WTC11 (cell line): ENCODE measurements at regions not wholly inside any gene's neighbourhood (a gene's known extent, or its start where the extent isn't known, plus 50 kb on each side); places are given as distances from the start of the nearest gene placed in this dataset.

Source experiments
- ATAC-seq: fragments of 200-7000 bp; cut with Tn5 transposase; 2 replicates; pipeline ENCODE4 v1.10.0; 2021; ENCODE audit warnings: mild to moderate bottlenecking, moderate library complexity
- CTCF ChIA-PET: fragments of 300-600 bp; sonication (Branson Sonifier 250); formaldehyde crosslinking; loops from one replicate; lab custom pipeline; 2021; ENCODE audit warnings: antibody characterized with exemption; lab: Charles Lee
- POLR2A ChIA-PET: fragments of 350-600 bp; sonication (Branson Sonifier 250); formaldehyde crosslinking; loops from one replicate; lab custom pipeline; 2021; ENCODE audit warnings: antibody characterized with exemption; lab: Charles Lee
- DNase-seq: peaks from one replicate; pipeline ENCODE4 v3.0.0; 2021; ENCODE audit warnings: low spot score
- H3K27ac Mint-ChIP-seq: 2 replicates; pipeline ENCODE4 v1.8.0; 2021; ENCODE audit warnings: mixed read lengths
- H3K27me3 Mint-ChIP-seq: 2 replicates; pipeline ENCODE4 v1.8.0; 2021; ENCODE audit warnings: low read depth, mild to moderate bottlenecking, moderate library complexity, mixed read lengths
- H3K36me3 Mint-ChIP-seq: 2 replicates; pipeline ENCODE4 v1.8.0; 2021; ENCODE audit warnings: mixed read lengths
- H3K4me1 Mint-ChIP-seq: 2 replicates; pipeline ENCODE4 v1.8.0; 2022; ENCODE audit warnings: mixed read lengths
- H3K4me3 Mint-ChIP-seq: 2 replicates; pipeline ENCODE4 v1.8.0; 2021; ENCODE audit warnings: mild to moderate bottlenecking, moderate library complexity, mixed read lengths
- H3K9me3 Mint-ChIP-seq: 2 replicates; pipeline ENCODE4 v1.8.0; 2021; ENCODE audit warnings: mixed read lengths
- CREM ChIP-seq: sonication (generic); formaldehyde crosslinking; IDR thresholded peaks from 2 replicates; pipeline ENCODE4 v1.8.1; 2022; ENCODE audit warnings: mild to moderate bottlenecking, missing genetic modification reagents, moderate library complexity
- FOXK1 ChIP-seq: sonication (generic); formaldehyde crosslinking; IDR thresholded peaks from 2 replicates; pipeline ENCODE4 v1.8.0; 2022; ENCODE audit warnings: mild to moderate bottlenecking, moderate library complexity, missing genetic modification reagents
- GABPB1 ChIP-seq: sonication (generic); formaldehyde crosslinking; IDR thresholded peaks from 2 replicates; pipeline ENCODE4 v1.8.1; 2023; ENCODE audit warnings: mild to moderate bottlenecking, missing genetic modification reagents
- GTF2I ChIP-seq: fragments of 250-450 bp; sonication (Bioruptor Pico); conservative IDR thresholded peaks from 2 replicates; pipeline ENCODE4 v1.4.0; 2021; ENCODE audit warnings: mild to moderate bottlenecking
- JUN ChIP-seq: sonication (generic); formaldehyde crosslinking; IDR thresholded peaks from 2 replicates; pipeline ENCODE4 v1.8.0; 2023; ENCODE audit warnings: mild to moderate bottlenecking, missing genetic modification reagents
- MYBL2 ChIP-seq: sonication (generic); formaldehyde crosslinking; IDR thresholded peaks from 2 replicates; pipeline ENCODE4 v1.8.1; 2023; ENCODE audit warnings: mild to moderate bottlenecking, moderate library complexity, missing genetic modification reagents
- NFYB ChIP-seq: sonication (generic); formaldehyde crosslinking; conservative IDR thresholded peaks from 2 replicates; pipeline ENCODE4 v1.8.0; 2022; ENCODE audit warnings: low read depth, missing genetic modification reagents
- NR3C1 ChIP-seq: sonication (generic); formaldehyde crosslinking; conservative IDR thresholded peaks from 2 replicates; pipeline ENCODE4 v1.8.1; 2023; ENCODE audit warnings: low read depth, mild to moderate bottlenecking, missing genetic modification reagents
- SMAD3 ChIP-seq: sonication (generic); formaldehyde crosslinking; IDR thresholded peaks from 2 replicates; pipeline ENCODE4 v1.8.0; 2022; ENCODE audit warnings: missing genetic modification reagents, mild to moderate bottlenecking, borderline replicate concordance
- SOX15 ChIP-seq: fragments of 250-450 bp; sonication (Bioruptor Pico); IDR thresholded peaks from 2 replicates; pipeline ENCODE4 v1.9.0; 2021; ENCODE audit warnings: mild to moderate bottlenecking
- TEAD1 ChIP-seq: sonication (generic); formaldehyde crosslinking; IDR thresholded peaks from 2 replicates; pipeline ENCODE4 v1.8.0; 2022; ENCODE audit warnings: mild to moderate bottlenecking, missing genetic modification reagents
- TEAD4 ChIP-seq: sonication (generic); formaldehyde crosslinking; IDR thresholded peaks from 2 replicates; pipeline ENCODE4 v1.8.0; 2022; ENCODE audit warnings: mild to moderate bottlenecking, missing genetic modification reagents
- TP53 ChIP-seq: sonication (generic); formaldehyde crosslinking; IDR thresholded peaks from 2 replicates; pipeline ENCODE4 v1.8.1; 2023; ENCODE audit warnings: mild to moderate bottlenecking, missing genetic modification reagents
- ZBTB21 ChIP-seq: sonication (generic); formaldehyde crosslinking; IDR thresholded peaks from 2 replicates; pipeline ENCODE4 v1.8.1; 2023; ENCODE audit warnings: mild to moderate bottlenecking, missing genetic modification reagents, borderline replicate concordance
- ZNF219 ChIP-seq: sonication (generic); formaldehyde crosslinking; IDR thresholded peaks from 2 replicates; pipeline ENCODE4 v1.8.0; 2023; ENCODE audit warnings: missing genetic modification reagents, mild to moderate bottlenecking, borderline replicate concordance
- ZNF317 ChIP-seq: sonication (generic); formaldehyde crosslinking; IDR thresholded peaks from 2 replicates; pipeline ENCODE4 v1.8.1; 2023; ENCODE audit warnings: low read depth, mild to moderate bottlenecking, moderate library complexity, missing genetic modification reagents, borderline replicate concordance
- TF ChIP-seq, protein P1 (sequence below): sonication (generic); formaldehyde crosslinking; IDR thresholded peaks from 2 replicates; pipeline ENCODE4 v1.8.1; 2023; ENCODE audit warnings: mild to moderate bottlenecking, moderate library complexity, missing genetic modification reagents
- TF ChIP-seq, protein P2 (sequence below): fragments of 250-450 bp; sonication (Bioruptor Pico); IDR thresholded peaks from 2 replicates; pipeline ENCODE4 v1.9.0; 2021; ENCODE audit warnings: mild to moderate bottlenecking
- TF ChIP-seq, protein P3 (sequence below): sonication (generic); formaldehyde crosslinking; IDR thresholded peaks from 2 replicates; pipeline ENCODE4 v1.8.1; 2022; ENCODE audit warnings: low read depth, missing genetic modification reagents, borderline replicate concordance
- TF ChIP-seq, protein P4 (sequence below): fragments of 250-450 bp; sonication (Bioruptor Pico); conservative IDR thresholded peaks from 2 replicates; pipeline ENCODE4 v1.9.0; 2021; ENCODE audit warnings: mild to moderate bottlenecking
- TF ChIP-seq, protein P5 (sequence below): sonication (generic); formaldehyde crosslinking; IDR thresholded peaks from 2 replicates; pipeline ENCODE4 v1.8.1; 2022; ENCODE audit warnings: low read depth, mild to moderate bottlenecking, moderate library complexity, missing genetic modification reagents, borderline replicate concordance

DNA sequence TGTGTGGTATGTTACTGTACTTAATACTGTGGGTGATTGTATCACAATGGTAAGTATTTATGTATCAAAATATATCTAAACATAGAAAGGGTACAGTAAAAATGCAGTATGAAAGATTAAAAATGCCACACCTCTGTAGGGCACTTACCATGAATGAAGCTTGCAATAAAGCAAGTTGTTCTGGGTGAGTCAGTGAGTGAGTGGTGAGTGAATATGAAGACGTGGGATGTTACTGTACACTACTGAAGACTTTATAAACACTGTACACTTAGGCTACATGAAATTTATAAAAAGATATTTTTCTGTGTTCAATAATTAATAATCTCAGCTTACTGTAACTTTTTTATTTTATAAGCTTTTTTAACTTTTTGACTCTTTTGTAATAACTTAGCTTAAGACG is 1162.4 kb upstream of the NRXN1 start:
- ATAC-seq (no peak), DNase-seq (no peak)
- Mint-ChIP-seq H3K4me1 (peaks cover under 1% of the 10 kb centered on the region; the same call in 1 of the 2 replicates), H3K27me3 (no peaks in the 10 kb centered on the region), H3K4me3 (no peak overlapping the region), H3K36me3 (no peaks in the 10 kb centered on the region), H3K27ac (no peak overlapping the region), H3K9me3 (no peaks in the 10 kb centered on the region; the same call in 1 of the 2 replicates)
- ChIA-PET CTCF (no interaction called here), POLR2A (no interaction called here)
- TF ChIP-seq TEAD4 (CRISPR knock-in tag) (no peak), GTF2I (no peak), JUN (no peak), NFYB (CRISPR knock-in tag) (no peak), ZNF317 (CRISPR knock-in tag) (no peak)
- TF ChIP-seq, protein P1, sequence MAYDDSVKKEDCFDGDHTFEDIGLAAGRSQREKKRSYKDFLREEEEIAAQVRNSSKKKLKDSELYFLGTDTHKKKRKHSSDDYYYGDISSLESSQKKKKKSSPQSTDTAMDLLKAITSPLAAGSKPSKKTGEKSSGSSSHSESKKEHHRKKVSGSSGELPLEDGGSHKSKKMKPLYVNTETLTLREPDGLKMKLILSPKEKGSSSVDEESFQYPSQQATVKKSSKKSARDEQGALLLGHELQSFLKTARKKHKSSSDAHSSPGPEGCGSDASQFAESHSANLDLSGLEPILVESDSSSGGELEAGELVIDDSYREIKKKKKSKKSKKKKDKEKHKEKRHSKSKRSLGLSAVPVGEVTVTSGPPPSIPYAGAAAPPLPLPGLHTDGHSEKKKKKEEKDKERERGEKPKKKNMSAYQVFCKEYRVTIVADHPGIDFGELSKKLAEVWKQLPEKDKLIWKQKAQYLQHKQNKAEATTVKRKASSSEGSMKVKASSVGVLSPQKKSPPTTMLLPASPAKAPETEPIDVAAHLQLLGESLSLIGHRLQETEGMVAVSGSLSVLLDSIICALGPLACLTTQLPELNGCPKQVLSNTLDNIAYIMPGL (CRISPR knock-in tag) = no peak
- TF ChIP-seq, protein P2, sequence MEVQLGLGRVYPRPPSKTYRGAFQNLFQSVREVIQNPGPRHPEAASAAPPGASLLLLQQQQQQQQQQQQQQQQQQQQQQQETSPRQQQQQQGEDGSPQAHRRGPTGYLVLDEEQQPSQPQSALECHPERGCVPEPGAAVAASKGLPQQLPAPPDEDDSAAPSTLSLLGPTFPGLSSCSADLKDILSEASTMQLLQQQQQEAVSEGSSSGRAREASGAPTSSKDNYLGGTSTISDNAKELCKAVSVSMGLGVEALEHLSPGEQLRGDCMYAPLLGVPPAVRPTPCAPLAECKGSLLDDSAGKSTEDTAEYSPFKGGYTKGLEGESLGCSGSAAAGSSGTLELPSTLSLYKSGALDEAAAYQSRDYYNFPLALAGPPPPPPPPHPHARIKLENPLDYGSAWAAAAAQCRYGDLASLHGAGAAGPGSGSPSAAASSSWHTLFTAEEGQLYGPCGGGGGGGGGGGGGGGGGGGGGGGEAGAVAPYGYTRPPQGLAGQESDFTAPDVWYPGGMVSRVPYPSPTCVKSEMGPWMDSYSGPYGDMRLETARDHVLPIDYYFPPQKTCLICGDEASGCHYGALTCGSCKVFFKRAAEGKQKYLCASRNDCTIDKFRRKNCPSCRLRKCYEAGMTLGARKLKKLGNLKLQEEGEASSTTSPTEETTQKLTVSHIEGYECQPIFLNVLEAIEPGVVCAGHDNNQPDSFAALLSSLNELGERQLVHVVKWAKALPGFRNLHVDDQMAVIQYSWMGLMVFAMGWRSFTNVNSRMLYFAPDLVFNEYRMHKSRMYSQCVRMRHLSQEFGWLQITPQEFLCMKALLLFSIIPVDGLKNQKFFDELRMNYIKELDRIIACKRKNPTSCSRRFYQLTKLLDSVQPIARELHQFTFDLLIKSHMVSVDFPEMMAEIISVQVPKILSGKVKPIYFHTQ (CRISPR knock-in tag) = no peak

DNA sequence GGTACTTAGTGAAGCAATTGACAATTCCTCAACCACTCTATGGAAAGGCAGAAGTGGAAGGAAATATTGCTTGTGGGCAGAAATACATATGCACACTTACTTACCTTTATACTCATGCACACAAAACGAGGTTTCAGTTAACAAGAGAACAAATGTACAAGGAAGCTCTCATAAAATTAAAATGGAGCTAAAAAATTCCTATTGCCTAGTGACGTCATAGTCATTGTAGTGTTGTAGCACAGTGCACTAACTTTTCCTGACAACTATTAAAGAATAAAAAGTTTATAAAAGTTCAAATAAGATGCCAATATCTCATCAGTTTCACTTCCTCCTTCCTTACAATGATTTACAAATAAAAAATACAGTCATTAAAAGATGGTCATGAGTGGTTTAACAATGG is 1161.9 kb upstream of the NRXN1 start:
- no peaks in the 10 kb centered on the region for H3K36me3 Mint-ChIP-seq
- no peak overlapping the region for H3K4me3 Mint-ChIP-seq
- TF ChIP-seq, protein P3, sequence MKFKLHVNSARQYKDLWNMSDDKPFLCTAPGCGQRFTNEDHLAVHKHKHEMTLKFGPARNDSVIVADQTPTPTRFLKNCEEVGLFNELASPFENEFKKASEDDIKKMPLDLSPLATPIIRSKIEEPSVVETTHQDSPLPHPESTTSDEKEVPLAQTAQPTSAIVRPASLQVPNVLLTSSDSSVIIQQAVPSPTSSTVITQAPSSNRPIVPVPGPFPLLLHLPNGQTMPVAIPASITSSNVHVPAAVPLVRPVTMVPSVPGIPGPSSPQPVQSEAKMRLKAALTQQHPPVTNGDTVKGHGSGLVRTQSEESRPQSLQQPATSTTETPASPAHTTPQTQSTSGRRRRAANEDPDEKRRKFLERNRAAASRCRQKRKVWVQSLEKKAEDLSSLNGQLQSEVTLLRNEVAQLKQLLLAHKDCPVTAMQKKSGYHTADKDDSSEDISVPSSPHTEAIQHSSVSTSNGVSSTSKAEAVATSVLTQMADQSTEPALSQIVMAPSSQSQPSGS (CRISPR knock-in tag) = no peak
- no peak for TF ChIP-seq TEAD4 (CRISPR knock-in tag)
- TF ChIP-seq CREM (CRISPR knock-in tag) = no peak
- TF ChIP-seq TEAD1 (CRISPR knock-in tag) = no peak
- no peak for TF ChIP-seq NR3C1 (CRISPR knock-in tag)
- TF ChIP-seq TP53 (CRISPR knock-in tag) = no peak
- TF ChIP-seq, protein P4, sequence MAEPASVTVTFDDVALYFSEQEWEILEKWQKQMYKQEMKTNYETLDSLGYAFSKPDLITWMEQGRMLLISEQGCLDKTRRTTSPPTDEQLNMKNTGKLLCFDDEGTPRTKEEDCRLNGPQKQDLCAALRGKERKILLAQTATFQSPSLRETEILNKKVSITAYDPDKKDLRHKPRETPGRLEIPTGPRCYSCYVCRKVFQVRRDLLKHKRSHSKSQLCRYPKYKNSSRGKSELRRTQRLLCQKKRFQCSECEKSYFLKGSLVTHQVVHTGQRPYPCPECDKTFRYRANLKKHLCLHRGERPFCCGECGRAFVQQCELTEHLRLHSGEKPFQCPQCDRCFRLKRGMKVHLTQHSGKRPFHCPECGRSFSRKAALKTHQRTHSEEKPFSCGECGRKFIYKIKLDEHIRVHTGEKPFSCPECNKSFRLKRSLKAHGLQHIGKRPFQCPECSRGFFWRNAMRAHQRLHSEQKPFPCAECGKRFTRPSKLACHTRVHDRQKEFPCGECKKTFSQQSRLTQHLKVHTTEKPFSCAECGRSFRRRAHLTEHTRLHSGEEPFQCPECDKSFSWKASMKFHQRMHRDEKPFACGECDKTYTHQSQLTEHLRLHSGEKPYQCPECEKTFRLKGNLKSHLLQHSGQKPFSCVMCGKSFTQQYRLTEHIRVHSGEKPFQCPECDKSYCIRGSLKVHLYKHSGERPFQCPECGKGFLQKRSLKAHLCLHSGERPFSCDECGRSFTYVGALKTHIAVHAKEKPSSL = no peak
- H3K9me3 Mint-ChIP-seq = no peaks in the 10 kb centered on the region
- no peak for ATAC-seq
- H3K4me1 Mint-ChIP-seq = peaks cover 3% of the 10 kb centered on the region; the same call in 1 of the 2 replicates
- POLR2A ChIA-PET = no interaction called here
- DNase-seq = no peak
- H3K27me3 Mint-ChIP-seq = no peaks in the 10 kb centered on the region
- CTCF ChIA-PET = no interaction called here
- no peak overlapping the region for H3K27ac Mint-ChIP-seq

DNA sequence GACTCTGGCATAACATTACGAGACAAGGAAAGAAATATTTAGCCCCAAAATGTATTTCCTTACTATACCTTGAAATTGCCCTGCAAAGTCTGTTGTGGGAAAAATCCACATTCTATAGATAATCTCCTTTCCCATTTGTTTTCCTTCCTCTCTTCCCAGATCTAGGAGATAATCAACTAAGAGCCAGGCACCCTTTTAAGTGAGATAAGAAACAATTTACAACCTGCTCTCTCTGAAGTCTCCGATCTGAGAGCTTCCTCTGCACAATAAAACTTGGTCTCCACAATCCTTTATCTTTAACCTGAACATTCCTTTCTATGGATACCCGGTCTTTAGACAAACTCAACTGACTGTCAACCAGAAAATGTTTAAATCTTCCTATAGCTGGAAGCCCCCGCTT is 1160.7 kb upstream of the NRXN1 start:
- H3K27me3 Mint-ChIP-seq = no peaks in the 10 kb centered on the region
- H3K4me1 Mint-ChIP-seq = peaks cover 3% of the 10 kb centered on the region; the same call in 1 of the 2 replicates
- DNase-seq (no peak), ATAC-seq (no peak)
- H3K9me3 Mint-ChIP-seq = no peaks in the 10 kb centered on the region
- POLR2A ChIA-PET = no interaction called here
- no peak overlapping the region for H3K4me3 Mint-ChIP-seq
- H3K27ac Mint-ChIP-seq = no peak overlapping the region
- no peaks in the 10 kb centered on the region for H3K36me3 Mint-ChIP-seq
- no peak for TF ChIP-seq ZBTB21 (CRISPR knock-in tag)
- no peak for TF ChIP-seq SOX15 (CRISPR knock-in tag)
- TF ChIP-seq ZNF219 (CRISPR knock-in tag) = no peak
- TF ChIP-seq GABPB1 (CRISPR knock-in tag) = no peak
- TF ChIP-seq, protein P1 (CRISPR knock-in tag) = no peak
- TF ChIP-seq SMAD3 (CRISPR knock-in tag) = no peak
- TF ChIP-seq, protein P5, sequence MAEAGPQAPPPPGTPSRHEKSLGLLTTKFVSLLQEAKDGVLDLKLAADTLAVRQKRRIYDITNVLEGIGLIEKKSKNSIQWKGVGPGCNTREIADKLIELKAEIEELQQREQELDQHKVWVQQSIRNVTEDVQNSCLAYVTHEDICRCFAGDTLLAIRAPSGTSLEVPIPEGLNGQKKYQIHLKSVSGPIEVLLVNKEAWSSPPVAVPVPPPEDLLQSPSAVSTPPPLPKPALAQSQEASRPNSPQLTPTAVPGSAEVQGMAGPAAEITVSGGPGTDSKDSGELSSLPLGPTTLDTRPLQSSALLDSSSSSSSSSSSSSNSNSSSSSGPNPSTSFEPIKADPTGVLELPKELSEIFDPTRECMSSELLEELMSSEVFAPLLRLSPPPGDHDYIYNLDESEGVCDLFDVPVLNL = no peak
- no peak for TF ChIP-seq FOXK1 (CRISPR knock-in tag)
- no peak for TF ChIP-seq TEAD4 (CRISPR knock-in tag)
- no peak for TF ChIP-seq MYBL2 (CRISPR knock-in tag)
- CTCF ChIA-PET = no interaction called here
